WTC11 (cell line): ENCODE measurements at regions not wholly inside any gene's neighbourhood (a gene's known extent, or its start where the extent isn't known, plus 50 kb on each side); places are given as distances from the start of the nearest gene placed in this dataset.

ENCODE experiments used
- CBFB ChIP-seq: sonication (generic); formaldehyde crosslinking; IDR thresholded peaks from 2 replicates; pipeline ENCODE4 v1.8.1; 2022; ENCODE audit warnings: mild to moderate bottlenecking, low read depth, missing genetic modification reagents
- ESRRA ChIP-seq: sonication (generic); formaldehyde crosslinking; IDR thresholded peaks from 2 replicates; pipeline ENCODE4 v1.8.1; 2022; ENCODE audit warnings: mild to moderate bottlenecking, missing genetic modification reagents, borderline replicate concordance
- FOXJ3 ChIP-seq: sonication (generic); formaldehyde crosslinking; IDR thresholded peaks from 2 replicates; pipeline ENCODE4 v1.9.0; 2021; ENCODE audit warnings: missing genetic modification reagents, mild to moderate bottlenecking, borderline replicate concordance
- NFYB ChIP-seq: sonication (generic); formaldehyde crosslinking; conservative IDR thresholded peaks from 2 replicates; pipeline ENCODE4 v1.8.0; 2022; ENCODE audit warnings: low read depth, missing genetic modification reagents
- TEAD4 ChIP-seq: sonication (generic); formaldehyde crosslinking; IDR thresholded peaks from 2 replicates; pipeline ENCODE4 v1.8.0; 2022; ENCODE audit warnings: mild to moderate bottlenecking, missing genetic modification reagents
- ZNF138 ChIP-seq: sonication (generic); formaldehyde crosslinking; conservative IDR thresholded peaks from 2 replicates; pipeline ENCODE4 v1.8.1; 2022; ENCODE audit warnings: mild to moderate bottlenecking, moderate library complexity, missing genetic modification reagents
- ZNF423 ChIP-seq: fragments of 250-450 bp; sonication (Bioruptor Pico); IDR thresholded peaks from 2 replicates; pipeline ENCODE4 v2.1.2; 2022; ENCODE audit warnings: mild to moderate bottlenecking, moderate library complexity
- TF ChIP-seq, protein P1 (sequence below): fragments of 200-600 bp; IDR thresholded peaks from 2 replicates; pipeline ENCODE4 v1.8.0; 2022; ENCODE audit warnings: antibody characterized with exemption
- TF ChIP-seq, protein P2 (sequence below): sonication (generic); formaldehyde crosslinking; IDR thresholded peaks from 2 replicates; pipeline ENCODE4 v1.8.0; 2022; ENCODE audit warnings: missing genetic modification reagents
- TF ChIP-seq, protein P3 (sequence below): sonication (generic); formaldehyde crosslinking; IDR thresholded peaks from 2 replicates; pipeline ENCODE4 v1.8.1; 2022; ENCODE audit warnings: low read depth, mild to moderate bottlenecking, moderate library complexity, missing genetic modification reagents, borderline replicate concordance
- TF ChIP-seq, protein P4 (sequence below): sonication (generic); formaldehyde crosslinking; IDR thresholded peaks from 2 replicates; pipeline ENCODE4 v1.8.1; 2023; ENCODE audit warnings: mild to moderate bottlenecking, missing genetic modification reagents, moderate library complexity
- TF ChIP-seq, protein P5 (sequence below): sonication (generic); formaldehyde crosslinking; IDR thresholded peaks from 2 replicates; pipeline ENCODE4 v1.8.0; 2022; ENCODE audit warnings: mild to moderate bottlenecking, missing genetic modification reagents
- TF ChIP-seq, protein P6 (sequence below): sonication (generic); formaldehyde crosslinking; IDR thresholded peaks from 2 replicates; pipeline ENCODE4 v1.8.0; 2022; ENCODE audit warnings: mild to moderate bottlenecking, missing genetic modification reagents
- TF ChIP-seq, protein P7 (sequence below): sonication (generic); formaldehyde crosslinking; IDR thresholded peaks from 2 replicates; pipeline ENCODE4 v1.8.0; 2022; ENCODE audit warnings: mild to moderate bottlenecking, missing genetic modification reagents

DNA sequence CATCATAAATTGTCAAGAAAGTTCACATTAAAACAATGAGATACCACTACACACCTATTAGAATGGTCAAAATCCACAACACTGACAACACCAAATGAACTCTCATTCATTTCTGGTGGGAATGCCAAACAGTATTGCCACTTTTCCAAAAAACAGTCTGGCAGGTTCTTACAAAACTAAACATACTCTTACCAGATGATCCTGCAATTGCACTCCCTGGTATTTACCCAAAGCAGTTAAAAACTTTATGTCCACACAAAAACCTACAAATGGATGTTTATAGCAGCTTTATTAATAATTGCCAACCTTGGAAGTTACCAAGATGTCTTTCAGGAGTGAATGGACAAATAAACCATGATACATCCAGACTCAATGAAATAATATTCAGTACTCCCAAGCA lies 56.8 kb downstream of the ZNF608 start:
- TF ChIP-seq, protein P1, sequence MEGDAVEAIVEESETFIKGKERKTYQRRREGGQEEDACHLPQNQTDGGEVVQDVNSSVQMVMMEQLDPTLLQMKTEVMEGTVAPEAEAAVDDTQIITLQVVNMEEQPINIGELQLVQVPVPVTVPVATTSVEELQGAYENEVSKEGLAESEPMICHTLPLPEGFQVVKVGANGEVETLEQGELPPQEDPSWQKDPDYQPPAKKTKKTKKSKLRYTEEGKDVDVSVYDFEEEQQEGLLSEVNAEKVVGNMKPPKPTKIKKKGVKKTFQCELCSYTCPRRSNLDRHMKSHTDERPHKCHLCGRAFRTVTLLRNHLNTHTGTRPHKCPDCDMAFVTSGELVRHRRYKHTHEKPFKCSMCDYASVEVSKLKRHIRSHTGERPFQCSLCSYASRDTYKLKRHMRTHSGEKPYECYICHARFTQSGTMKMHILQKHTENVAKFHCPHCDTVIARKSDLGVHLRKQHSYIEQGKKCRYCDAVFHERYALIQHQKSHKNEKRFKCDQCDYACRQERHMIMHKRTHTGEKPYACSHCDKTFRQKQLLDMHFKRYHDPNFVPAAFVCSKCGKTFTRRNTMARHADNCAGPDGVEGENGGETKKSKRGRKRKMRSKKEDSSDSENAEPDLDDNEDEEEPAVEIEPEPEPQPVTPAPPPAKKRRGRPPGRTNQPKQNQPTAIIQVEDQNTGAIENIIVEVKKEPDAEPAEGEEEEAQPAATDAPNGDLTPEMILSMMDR, result no peak
- TF ChIP-seq, protein P2, sequence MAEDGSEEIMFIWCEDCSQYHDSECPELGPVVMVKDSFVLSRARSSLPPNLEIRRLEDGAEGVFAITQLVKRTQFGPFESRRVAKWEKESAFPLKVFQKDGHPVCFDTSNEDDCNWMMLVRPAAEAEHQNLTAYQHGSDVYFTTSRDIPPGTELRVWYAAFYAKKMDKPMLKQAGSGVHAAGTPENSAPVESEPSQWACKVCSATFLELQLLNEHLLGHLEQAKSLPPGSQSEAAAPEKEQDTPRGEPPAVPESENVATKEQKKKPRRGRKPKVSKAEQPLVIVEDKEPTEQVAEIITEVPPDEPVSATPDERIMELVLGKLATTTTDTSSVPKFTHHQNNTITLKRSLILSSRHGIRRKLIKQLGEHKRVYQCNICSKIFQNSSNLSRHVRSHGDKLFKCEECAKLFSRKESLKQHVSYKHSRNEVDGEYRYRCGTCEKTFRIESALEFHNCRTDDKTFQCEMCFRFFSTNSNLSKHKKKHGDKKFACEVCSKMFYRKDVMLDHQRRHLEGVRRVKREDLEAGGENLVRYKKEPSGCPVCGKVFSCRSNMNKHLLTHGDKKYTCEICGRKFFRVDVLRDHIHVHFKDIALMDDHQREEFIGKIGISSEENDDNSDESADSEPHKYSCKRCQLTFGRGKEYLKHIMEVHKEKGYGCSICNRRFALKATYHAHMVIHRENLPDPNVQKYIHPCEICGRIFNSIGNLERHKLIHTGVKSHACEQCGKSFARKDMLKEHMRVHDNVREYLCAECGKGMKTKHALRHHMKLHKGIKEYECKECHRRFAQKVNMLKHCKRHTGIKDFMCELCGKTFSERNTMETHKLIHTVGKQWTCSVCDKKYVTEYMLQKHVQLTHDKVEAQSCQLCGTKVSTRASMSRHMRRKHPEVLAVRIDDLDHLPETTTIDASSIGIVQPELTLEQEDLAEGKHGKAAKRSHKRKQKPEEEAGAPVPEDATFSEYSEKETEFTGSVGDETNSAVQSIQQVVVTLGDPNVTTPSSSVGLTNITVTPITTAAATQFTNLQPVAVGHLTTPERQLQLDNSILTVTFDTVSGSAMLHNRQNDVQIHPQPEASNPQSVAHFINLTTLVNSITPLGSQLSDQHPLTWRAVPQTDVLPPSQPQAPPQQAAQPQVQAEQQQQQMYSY (CRISPR knock-in tag), result no peak
- TF ChIP-seq ZNF423 (no peak), NFYB (CRISPR knock-in tag) (no peak), FOXJ3 (CRISPR knock-in tag) (no peak), ESRRA (no peak), ZNF138 (no peak), CBFB (no peak), TEAD4 (CRISPR knock-in tag) (no peak)
- TF ChIP-seq, protein P3, sequence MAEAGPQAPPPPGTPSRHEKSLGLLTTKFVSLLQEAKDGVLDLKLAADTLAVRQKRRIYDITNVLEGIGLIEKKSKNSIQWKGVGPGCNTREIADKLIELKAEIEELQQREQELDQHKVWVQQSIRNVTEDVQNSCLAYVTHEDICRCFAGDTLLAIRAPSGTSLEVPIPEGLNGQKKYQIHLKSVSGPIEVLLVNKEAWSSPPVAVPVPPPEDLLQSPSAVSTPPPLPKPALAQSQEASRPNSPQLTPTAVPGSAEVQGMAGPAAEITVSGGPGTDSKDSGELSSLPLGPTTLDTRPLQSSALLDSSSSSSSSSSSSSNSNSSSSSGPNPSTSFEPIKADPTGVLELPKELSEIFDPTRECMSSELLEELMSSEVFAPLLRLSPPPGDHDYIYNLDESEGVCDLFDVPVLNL (CRISPR knock-in tag), result no peak
- TF ChIP-seq, protein P4, sequence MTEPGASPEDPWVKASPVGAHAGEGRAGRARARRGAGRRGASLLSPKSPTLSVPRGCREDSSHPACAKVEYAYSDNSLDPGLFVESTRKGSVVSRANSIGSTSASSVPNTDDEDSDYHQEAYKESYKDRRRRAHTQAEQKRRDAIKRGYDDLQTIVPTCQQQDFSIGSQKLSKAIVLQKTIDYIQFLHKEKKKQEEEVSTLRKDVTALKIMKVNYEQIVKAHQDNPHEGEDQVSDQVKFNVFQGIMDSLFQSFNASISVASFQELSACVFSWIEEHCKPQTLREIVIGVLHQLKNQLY (CRISPR knock-in tag), result no peak
- TF ChIP-seq, protein P5, sequence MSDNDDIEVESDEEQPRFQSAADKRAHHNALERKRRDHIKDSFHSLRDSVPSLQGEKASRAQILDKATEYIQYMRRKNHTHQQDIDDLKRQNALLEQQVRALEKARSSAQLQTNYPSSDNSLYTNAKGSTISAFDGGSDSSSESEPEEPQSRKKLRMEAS (CRISPR knock-in tag), result no peak
- TF ChIP-seq, protein P6, sequence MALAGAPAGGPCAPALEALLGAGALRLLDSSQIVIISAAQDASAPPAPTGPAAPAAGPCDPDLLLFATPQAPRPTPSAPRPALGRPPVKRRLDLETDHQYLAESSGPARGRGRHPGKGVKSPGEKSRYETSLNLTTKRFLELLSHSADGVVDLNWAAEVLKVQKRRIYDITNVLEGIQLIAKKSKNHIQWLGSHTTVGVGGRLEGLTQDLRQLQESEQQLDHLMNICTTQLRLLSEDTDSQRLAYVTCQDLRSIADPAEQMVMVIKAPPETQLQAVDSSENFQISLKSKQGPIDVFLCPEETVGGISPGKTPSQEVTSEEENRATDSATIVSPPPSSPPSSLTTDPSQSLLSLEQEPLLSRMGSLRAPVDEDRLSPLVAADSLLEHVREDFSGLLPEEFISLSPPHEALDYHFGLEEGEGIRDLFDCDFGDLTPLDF (CRISPR knock-in tag), result no peak
- TF ChIP-seq, protein P7, sequence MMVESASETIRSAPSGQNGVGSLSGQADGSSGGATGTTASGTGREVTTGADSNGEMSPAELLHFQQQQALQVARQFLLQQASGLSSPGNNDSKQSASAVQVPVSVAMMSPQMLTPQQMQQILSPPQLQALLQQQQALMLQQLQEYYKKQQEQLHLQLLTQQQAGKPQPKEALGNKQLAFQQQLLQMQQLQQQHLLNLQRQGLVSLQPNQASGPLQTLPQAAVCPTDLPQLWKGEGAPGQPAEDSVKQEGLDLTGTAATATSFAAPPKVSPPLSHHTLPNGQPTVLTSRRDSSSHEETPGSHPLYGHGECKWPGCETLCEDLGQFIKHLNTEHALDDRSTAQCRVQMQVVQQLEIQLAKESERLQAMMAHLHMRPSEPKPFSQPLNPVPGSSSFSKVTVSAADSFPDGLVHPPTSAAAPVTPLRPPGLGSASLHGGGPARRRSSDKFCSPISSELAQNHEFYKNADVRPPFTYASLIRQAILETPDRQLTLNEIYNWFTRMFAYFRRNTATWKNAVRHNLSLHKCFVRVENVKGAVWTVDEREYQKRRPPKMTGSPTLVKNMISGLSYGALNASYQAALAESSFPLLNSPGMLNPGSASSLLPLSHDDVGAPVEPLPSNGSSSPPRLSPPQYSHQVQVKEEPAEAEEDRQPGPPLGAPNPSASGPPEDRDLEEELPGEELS (CRISPR knock-in tag), result no peak
